B cell (primary cell): ENCODE measurements at regions not wholly inside any gene's neighbourhood (a gene's known extent, or its start where the extent isn't known, plus 50 kb on each side); places are given as distances from the start of the nearest gene placed in this dataset.

Experiments used
- ATAC-seq: fragments of 200-7000 bp; cut with Tn5 transposase; one replicate; pipeline ENCODE4 v1.10.0; 2021; ENCODE audit warnings: low read depth, mild to moderate bottlenecking, moderate number of reproducible peaks, moderate library complexity
- CTCF ChIA-PET: fragments of 350-600 bp; sonication (Branson Sonifier 250); formaldehyde crosslinking; loops from one replicate; lab custom pipeline; 2021; ENCODE audit warnings: antibody characterized with exemption, inconsistent platforms; lab: Charles Lee
- POLR2A ChIA-PET: fragments of 350-600 bp; sonication (Branson Sonifier 250); formaldehyde crosslinking; loops from one replicate; lab custom pipeline; 2021; ENCODE audit warnings: antibody characterized with exemption; lab: Charles Lee
- DNase-seq: peaks from one replicate; pipeline ENCODE4 v3.0.0; 2013
- H2AFZ ChIP-seq: 2 replicates; pipeline ENCODE4 v1.6.1; 2012; ENCODE audit warnings: mild to moderate bottlenecking, low read depth, low read length; ENCODE audit not compliant: insufficient read depth, poor library complexity, severe bottlenecking
- H3K27ac ChIP-seq, 2 donors: 1 replicate in 1 of 2; 2 replicates in 1 of 2; pipeline ENCODE4 v1.5.1; 2012 to 2013; ENCODE audit warnings: low read length in 2 of 2, mild to moderate bottlenecking in 2 of 2, moderate library complexity in 1 of 2
- H3K27me3 ChIP-seq, 4 experiments: fragments of 200-600 bp in 1 of 4; sonication (generic) in 1 of 4; replicated peaks in 1 of 4; 1 replicate in 2 of 4; 2 replicates in 2 of 4; pipeline versions ENCODE4 v1.6.1 to v1.7.0; 2013 to 2016; ENCODE audit warnings: low read length in 3 of 4, mild to moderate bottlenecking in 2 of 4, mixed read lengths in 1 of 4, moderate library complexity in 1 of 4; ENCODE audit not compliant: insufficient read depth in 4 of 4, control insufficient read depth in 3 of 4; ENCODE audit errors: control extremely low read depth in 1 of 4
- H3K36me3 ChIP-seq, 2 experiments: replicated peaks in 1 of 2; 1 replicate in 1 of 2; 2 replicates in 1 of 2; pipeline versions ENCODE4 v1.6.1 to v1.7.1; 2013; ENCODE audit warnings: low read length in 1 of 2; ENCODE audit not compliant: insufficient read depth in 2 of 2, control insufficient read depth in 1 of 2; ENCODE audit errors: control extremely low read depth in 1 of 2, extremely low read depth in 1 of 2
- H3K4me1 ChIP-seq, 2 donors: fragments of 200-600 bp in 1 of 2; sonication (generic) in 1 of 2; 1 replicate in 1 of 2; 2 replicates in 1 of 2; pipeline versions ENCODE4 v1.5.1 to v1.6.1; 2013 to 2017; ENCODE audit warnings: low read length in 2 of 2; ENCODE audit not compliant: control insufficient read depth in 2 of 2, insufficient read depth in 2 of 2
- H3K4me2 ChIP-seq: replicated peaks from 2 replicates; pipeline ENCODE3; 2012; ENCODE audit warnings: mild to moderate bottlenecking, low read depth, low read length; ENCODE audit not compliant: poor library complexity, severe bottlenecking
- H3K4me3 ChIP-seq, 5 experiments: fragments of 200-600 bp in 1 of 5; sonication (generic) in 1 of 5; 1 replicate in 3 of 5; 2 replicates in 2 of 5; pipeline versions ENCODE4 v1.5.1 to v1.7.0; 2011 to 2016; ENCODE audit warnings: low read length in 4 of 5, mild to moderate bottlenecking in 4 of 5, low read depth in 2 of 5, control low read depth in 1 of 5, moderate library complexity in 1 of 5; ENCODE audit not compliant: insufficient read depth in 1 of 5; ENCODE audit errors: control extremely low read depth in 1 of 5, extremely low read depth in 1 of 5
- H3K79me2 ChIP-seq: fragments of 200-600 bp; sonication (generic); one replicate; pipeline ENCODE4 v1.6.0; 2016; ENCODE audit warnings: low read length; ENCODE audit not compliant: control insufficient read depth, insufficient read depth
- H3K9ac ChIP-seq: fragments of 200-600 bp; sonication (generic); 2 replicates; pipeline ENCODE4 v1.6.1; 2017; ENCODE audit warnings: mild to moderate bottlenecking, low read length, moderate library complexity
- H3K9me3 ChIP-seq, 3 donors: one replicate each; pipeline versions ENCODE4 v1.6.1 to v1.7.1; 2013; ENCODE audit warnings: low read length in 2 of 3; ENCODE audit not compliant: control insufficient read depth in 2 of 3, insufficient read depth in 1 of 3; ENCODE audit errors: control extremely low read depth in 1 of 3
- H4K20me1 ChIP-seq: 2 replicates; pipeline ENCODE4 v1.6.0; 2012; ENCODE audit warnings: mild to moderate bottlenecking, low read length; ENCODE audit not compliant: insufficient read depth, control insufficient read depth, poor library complexity, severe bottlenecking
- H3K27ac Mint-ChIP-seq: one replicate; pipeline ENCODE4 v1.8.0; 2021; ENCODE audit warnings: mixed read lengths
- H3K27me3 Mint-ChIP-seq: one replicate; pipeline ENCODE4 v1.8.0; 2021; ENCODE audit warnings: mixed read lengths
- H3K4me1 Mint-ChIP-seq: one replicate; pipeline ENCODE4 v1.8.0; 2021; ENCODE audit warnings: mixed read lengths
- H3K4me3 Mint-ChIP-seq: one replicate; pipeline ENCODE4 v1.8.0; 2021; ENCODE audit warnings: mixed read lengths
- H3K9me3 Mint-ChIP-seq: one replicate; pipeline ENCODE4 v1.8.0; 2022; ENCODE audit warnings: mixed read lengths; ENCODE audit not compliant: insufficient read depth
- CTCF ChIP-seq: fragments of 200-600 bp; IDR thresholded peaks from one replicate; pipeline ENCODE4 v1.8.0; 2022; ENCODE audit warnings: antibody characterized with exemption, mild to moderate bottlenecking
- EZH2 ChIP-seq: IDR thresholded peaks from 2 replicates; pipeline ENCODE4 v1.6.1; 2012; ENCODE audit warnings: borderline replicate concordance, low read depth, mild to moderate bottlenecking, moderate library complexity, low read length; ENCODE audit not compliant: insufficient read depth, poor library complexity, severe bottlenecking
- WGBS: methylation state at CpG from one replicate; pipeline ENCODE4 v1.1.5; 2013; ENCODE audit warnings: missing lambda C conversion rate; ENCODE audit not compliant: insufficient coverage; 5-methylcytosine and 5-hydroxymethylcytosine counted together
- intact Hi-C: fragments of 100-400 bp; cut with micrococcal nuclease; formaldehyde crosslinking; loops from one replicate; pipeline ENCODE4 v1.10.0; 2022

GRCh38 chr4:95627024-95627605, 78.3 kb upstream of the UNC5C start:
- Histone ChIP-seq H2AFZ (no peak overlapping the region), H4K20me1 (no peaks in the 10 kb centered on the region), H3K27me3 (no peaks in the 10 kb centered on the region), H3K4me2 (no peak overlapping the region), H3K36me3 (no peaks in the 10 kb centered on the region), H3K9ac (no peak overlapping the region), H3K79me2 (no peaks in the 10 kb centered on the region), H3K27ac (no peak overlapping the region), H3K9me3 (no peaks in the 10 kb centered on the region), H3K4me1 (no peaks in the 10 kb centered on the region), H3K4me3 (no peak overlapping the region)
- no peaks in the 10 kb centered on the region for H3K9me3 Mint-ChIP-seq
- H3K4me3 Mint-ChIP-seq = no peak overlapping the region
- ATAC-seq = no peak
- intact Hi-C loops = no loop called here
- DNase-seq = no peak
- H3K27me3 Mint-ChIP-seq = no peaks in the 10 kb centered on the region
- ChIA-PET CTCF (no interaction called here), POLR2A (no interaction called here)
- H3K4me1 Mint-ChIP-seq = no peaks in the 10 kb centered on the region
- TF ChIP-seq CTCF (no peak), EZH2 (no peak)
- WGBS = no CpG with 5 or more reads among the region's 1 CpG
- no peak overlapping the region for H3K27ac Mint-ChIP-seq

GRCh38 chr4:95625020-95625419, 76.2 kb upstream of the UNC5C start:
- intact Hi-C loops = no loop called here
- Mint-ChIP-seq H3K4me3 (no peak overlapping the region), H3K9me3 (no peaks in the 10 kb centered on the region), H3K4me1 (no peaks in the 10 kb centered on the region), H3K27ac (no peak overlapping the region), H3K27me3 (no peaks in the 10 kb centered on the region)
- no peak for TF ChIP-seq EZH2
- TF ChIP-seq CTCF = no peak
- ChIA-PET CTCF (no interaction called here), POLR2A (no interaction called here)
- ATAC-seq (no peak), DNase-seq (no peak)
- Histone ChIP-seq H3K9ac (no peak overlapping the region), H3K36me3 (no peaks in the 10 kb centered on the region), H3K9me3 (no peaks in the 10 kb centered on the region), H3K4me2 (no peak overlapping the region), H3K27me3 (no peaks in the 10 kb centered on the region), H3K27ac (no peak overlapping the region), H3K4me1 (no peaks in the 10 kb centered on the region), H3K4me3 (no peak overlapping the region), H2AFZ (no peak overlapping the region), H3K79me2 (no peaks in the 10 kb centered on the region), H4K20me1 (no peaks in the 10 kb centered on the region)
